GM12873 (cell line): ENCODE measurements at regions not wholly inside any gene's neighbourhood (a gene's known extent, or its start where the extent isn't known, plus 50 kb on each side); places are given as distances from the start of the nearest gene placed in this dataset.

ENCODE experiments used
- CTCF ChIP-seq: IDR thresholded peaks from 2 replicates; pipeline ENCODE4 v1.5.1; 2012; ENCODE audit warnings: low read depth, mild to moderate bottlenecking, moderate library complexity, low read length, control low read depth; ENCODE audit not compliant: insufficient read depth; ENCODE audit errors: missing control alignments

- TF ChIP-seq CTCF, result no peak
These were observed 100.5 kb upstream of the MAGI2 start for GRCh38 chr7:79553811-79554555.

- no peak for TF ChIP-seq CTCF
These were observed 99.0 kb upstream of the MAGI2 start for GRCh38 chr7:79552463-79552862.

GRCh38 chr7:79548727-79549126 lies 95.3 kb upstream of the MAGI2 start:
- no peak for TF ChIP-seq CTCF

- no peak for TF ChIP-seq CTCF
These were observed 93.7 kb upstream of the MAGI2 start for GRCh38 chr7:79547132-79547531.

GRCh38 chr7:79540592-79540991 lies 87.1 kb upstream of the MAGI2 start:
- TF ChIP-seq CTCF, result no peak

GRCh38 chr7:79534128-79534527 lies 80.7 kb upstream of the MAGI2 start:
- no peak for TF ChIP-seq CTCF

GRCh38 chr7:79531905-79532664 lies 78.6 kb upstream of the MAGI2 start:
- no peak for TF ChIP-seq CTCF
